Gastrocnemius medialis (tissue), 4 donors: ENCODE measurements at regions not wholly inside any gene's neighbourhood (a gene's known extent, or its start where the extent isn't known, plus 50 kb on each side); places are given as distances from the start of the nearest gene placed in this dataset.

Experiments
- POLR2A ChIP-seq, 2 donors: fragments of 450-650 bp; IDR thresholded peaks; one replicate each; pipeline ENCODE4 v1.6.1; 2017; ENCODE audit warnings: antibody characterized with exemption in 2 of 2, mild to moderate bottlenecking in 2 of 2, moderate library complexity in 2 of 2
- TF ChIP-seq, protein P1 (sequence below), 5 experiments: fragments of 450-650 bp in 3 of 5; fragments of 200-600 bp in 2 of 5; sonication (generic) in 2 of 5; IDR thresholded peaks in 4 of 5; conservative IDR thresholded peaks in 1 of 5; 1 replicate in 4 of 5; 2 replicates in 1 of 5; pipeline ENCODE4 v1.5.1; 2016 to 2019; ENCODE audit warnings: antibody characterized with exemption in 5 of 5, mild to moderate bottlenecking in 3 of 5, moderate library complexity in 3 of 5

DNA sequence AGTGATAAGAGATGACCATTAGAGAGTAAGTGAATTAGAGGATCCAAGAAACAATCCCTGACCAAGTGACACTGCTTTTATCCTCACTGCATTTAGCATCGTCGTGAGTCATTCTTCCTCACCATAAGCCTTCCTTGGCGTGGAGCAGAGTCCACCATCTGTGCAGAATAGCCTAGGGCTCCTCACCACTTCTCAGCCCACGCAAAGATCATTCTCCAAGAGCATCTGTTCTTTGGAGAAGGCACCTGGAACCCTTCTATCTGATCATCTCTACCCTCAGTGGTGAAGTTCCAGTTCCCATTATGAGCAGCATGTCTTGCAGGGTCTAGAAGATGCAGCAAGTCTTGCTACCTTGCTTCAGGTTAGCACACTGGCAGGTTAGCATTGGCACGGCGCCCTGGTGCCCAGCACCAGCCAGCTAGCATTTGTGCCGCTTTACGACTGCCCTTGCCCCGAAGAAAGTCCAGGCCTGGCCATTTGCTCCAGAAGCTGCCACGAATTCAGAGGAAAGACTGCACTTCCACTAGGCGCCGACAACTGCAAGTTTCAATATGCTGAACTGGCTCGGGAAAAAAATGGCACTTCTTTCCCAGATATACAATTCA is 225.8 kb downstream of the TTC32 start:
- TF ChIP-seq, protein P1, sequence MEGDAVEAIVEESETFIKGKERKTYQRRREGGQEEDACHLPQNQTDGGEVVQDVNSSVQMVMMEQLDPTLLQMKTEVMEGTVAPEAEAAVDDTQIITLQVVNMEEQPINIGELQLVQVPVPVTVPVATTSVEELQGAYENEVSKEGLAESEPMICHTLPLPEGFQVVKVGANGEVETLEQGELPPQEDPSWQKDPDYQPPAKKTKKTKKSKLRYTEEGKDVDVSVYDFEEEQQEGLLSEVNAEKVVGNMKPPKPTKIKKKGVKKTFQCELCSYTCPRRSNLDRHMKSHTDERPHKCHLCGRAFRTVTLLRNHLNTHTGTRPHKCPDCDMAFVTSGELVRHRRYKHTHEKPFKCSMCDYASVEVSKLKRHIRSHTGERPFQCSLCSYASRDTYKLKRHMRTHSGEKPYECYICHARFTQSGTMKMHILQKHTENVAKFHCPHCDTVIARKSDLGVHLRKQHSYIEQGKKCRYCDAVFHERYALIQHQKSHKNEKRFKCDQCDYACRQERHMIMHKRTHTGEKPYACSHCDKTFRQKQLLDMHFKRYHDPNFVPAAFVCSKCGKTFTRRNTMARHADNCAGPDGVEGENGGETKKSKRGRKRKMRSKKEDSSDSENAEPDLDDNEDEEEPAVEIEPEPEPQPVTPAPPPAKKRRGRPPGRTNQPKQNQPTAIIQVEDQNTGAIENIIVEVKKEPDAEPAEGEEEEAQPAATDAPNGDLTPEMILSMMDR (IDR thresholded peaks at IDR 0.05 in 4 of 5, conservative IDR thresholded peaks at IDR 0.05 in 1 of 5): no peak
- TF ChIP-seq POLR2A (IDR thresholded peaks at IDR 0.05): no peak
